SK-N-SH (cell line): ENCODE measurements at regions not wholly inside any gene's neighbourhood (a gene's known extent, or its start where the extent isn't known, plus 50 kb on each side); places are given as distances from the start of the nearest gene placed in this dataset.

Experiments
- CTCF ChIP-seq: fragments of 200-600 bp; sonication (generic); IDR thresholded peaks from 2 replicates; pipeline ENCODE4 v1.6.1; 2017; ENCODE audit warnings: antibody characterized with exemption, mild to moderate bottlenecking, moderate library complexity
- EP300 ChIP-seq, 2 experiments: IDR thresholded peaks; 2 replicates each; pipeline versions ENCODE4 v1.4.0 to v1.6.1; 2012; ENCODE audit warnings: borderline replicate concordance in 1 of 2, low read depth in 1 of 2, low read length in 1 of 2
- MAX ChIP-seq: IDR thresholded peaks from 2 replicates; pipeline ENCODE4 v1.4.0; 2012; ENCODE audit warnings: low read depth
- MXI1 ChIP-seq: IDR thresholded peaks from 2 replicates; pipeline ENCODE4 v1.6.1; 2012; ENCODE audit warnings: mild to moderate bottlenecking, low read depth, low read length, improper control_type of control experiment
- POLR2AphosphoS5 ChIP-seq: IDR thresholded peaks from 2 replicates; pipeline ENCODE4 v1.6.1; 2012; ENCODE audit warnings: low read depth, low read length
- RAD21 ChIP-seq: IDR thresholded peaks from 2 replicates; pipeline ENCODE4 v1.6.1; 2012; ENCODE audit warnings: mild to moderate bottlenecking, low read length
- REST ChIP-seq: IDR thresholded peaks from 2 replicates; pipeline ENCODE4 v1.6.1; 2012; ENCODE audit warnings: mild to moderate bottlenecking, low read depth, low read length, moderate library complexity
- SMC3 ChIP-seq: IDR thresholded peaks from 2 replicates; pipeline ENCODE4 v1.6.1; 2012; ENCODE audit warnings: low read depth, low read length, improper control_type of control experiment
- YY1 ChIP-seq: IDR thresholded peaks from 2 replicates; pipeline ENCODE4 v1.4.0; 2012; ENCODE audit warnings: low read depth, mild to moderate bottlenecking

GRCh38 chr19:28023064-28023463 is 1189.9 kb downstream of the UQCRFS1 start:
- TF ChIP-seq MAX (no peak), CTCF (no peak), POLR2AphosphoS5 (no peak), REST (no peak), EP300 (IDR thresholded peaks at IDR 0.05; ENCODE audit: borderline replicate concordance in 1 of 2, low read depth in 1 of 2, low read length in 1 of 2) (no peak), YY1 (no peak), SMC3 (no peak), RAD21 (no peak), MXI1 (no peak)
